Upper lobe of left lung (tissue), 6 donors: ENCODE measurements at regions not wholly inside any gene's neighbourhood (a gene's known extent, or its start where the extent isn't known, plus 50 kb on each side); places are given as distances from the start of the nearest gene placed in this dataset.

Experiments used
- ATAC-seq, 2 donors: fragments of 200-7000 bp; cut with Tn5 transposase; one replicate each; pipeline ENCODE4 v1.9.1; 2022; ENCODE audit warnings: mild to moderate bottlenecking in 2 of 2, moderate library complexity in 2 of 2; ENCODE audit not compliant: low FRiP score in 2 of 2
- DNase-seq, 2 donors: peaks; one replicate each; pipeline ENCODE4 v3.0.0-alpha.2; 2019 to 2020
- H3K27ac ChIP-seq, 4 donors: fragments of 200-600 bp; sonication (generic); one replicate each; pipeline ENCODE4 v1.5.1; 2016 to 2019
- H3K27me3 ChIP-seq, 4 donors: fragments of 200-600 bp; sonication (generic); one replicate each; pipeline ENCODE4 v1.5.1; 2017 to 2019
- H3K36me3 ChIP-seq, 4 donors: fragments of 200-600 bp; sonication (generic); one replicate each; pipeline ENCODE4 v1.5.1; 2016 to 2019
- H3K4me1 ChIP-seq, 4 donors: fragments of 200-600 bp; sonication (generic); one replicate each; pipeline ENCODE4 v1.5.1; 2018 to 2019
- H3K4me3 ChIP-seq, 4 donors: fragments of 200-600 bp; sonication (generic); one replicate each; pipeline ENCODE4 v1.5.1; 2017 to 2019; ENCODE audit warnings: mild to moderate bottlenecking in 2 of 4, moderate library complexity in 1 of 4
- H3K9me3 ChIP-seq, 4 donors: fragments of 200-600 bp; sonication (generic); one replicate each; pipeline ENCODE4 v1.5.1; 2018 to 2019
- EP300 ChIP-seq, 4 donors: sonication (generic); formaldehyde crosslinking; IDR thresholded peaks; one replicate each; pipeline ENCODE4 v1.5.1; 2017; ENCODE audit warnings: antibody characterized with exemption in 4 of 4, control low read depth in 2 of 4
- POLR2A ChIP-seq, 4 donors: fragments of 450-650 bp; IDR thresholded peaks; one replicate each; pipeline ENCODE4 v1.5.1; 2016 to 2017; ENCODE audit warnings: antibody characterized with exemption in 4 of 4, mild to moderate bottlenecking in 2 of 4
- POLR2AphosphoS5 ChIP-seq, 2 donors: sonication (generic); formaldehyde crosslinking; IDR thresholded peaks; one replicate each; pipeline ENCODE4 v1.5.1; 2017; ENCODE audit warnings: antibody characterized with exemption in 2 of 2
- WGBS, 2 donors: methylation state at CpG; one replicate each; pipeline ENCODE4 v1.1.5; 2017 to 2018; 5-methylcytosine and 5-hydroxymethylcytosine counted together
- TF ChIP-seq, protein P1 (sequence below), 6 experiments: fragments of 450-650 bp in 4 of 6; fragments of 200-600 bp in 2 of 6; sonication (generic) in 2 of 6; IDR thresholded peaks; one replicate each; pipeline ENCODE4 v1.5.1; 2016 to 2019; ENCODE audit warnings: antibody characterized with exemption in 6 of 6
- donor health status: DM: no; HTN: no; CAD: no; lungs with moderate emphysema.
- donor health status: DM: no; HTN: yes; CAD: no; lungs with severe emphysema.

DNA sequence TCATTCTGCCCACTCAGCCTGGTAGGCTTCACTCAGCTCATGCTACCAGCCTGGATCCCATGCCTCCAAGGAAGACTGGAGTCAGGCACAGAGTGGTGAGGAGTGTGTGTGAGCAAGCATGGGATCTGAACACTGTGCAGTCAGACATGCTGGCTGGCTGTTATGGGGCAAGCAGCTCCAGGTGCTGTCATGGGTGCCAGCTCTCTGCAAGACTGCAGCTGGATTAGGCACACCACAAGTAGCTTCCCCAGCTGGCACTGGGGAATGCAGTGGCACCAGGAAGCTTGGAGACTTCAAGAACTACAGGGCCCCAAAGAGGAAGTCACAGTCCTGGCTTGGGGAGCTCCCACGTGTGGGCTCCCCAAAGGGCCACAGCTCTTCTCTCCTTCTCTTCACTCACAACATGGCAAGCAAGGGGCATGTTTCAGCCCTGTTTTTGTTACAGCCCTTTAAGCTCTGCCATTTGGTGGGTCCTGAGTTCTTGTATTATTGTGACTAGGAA, 202.5 kb downstream of the VRK1 start:
- no peaks in the 10 kb centered on the region for H3K4me1 ChIP-seq
- WGBS, 2 donors: 27 to 40% methylated on average over 1 of the region's 1 CpG
- DNase-seq (no peak), ATAC-seq (no peak)
- no peak for TF ChIP-seq POLR2AphosphoS5 (IDR thresholded peaks at IDR 0.05)
- no peak for TF ChIP-seq EP300 (IDR thresholded peaks at IDR 0.05)
- TF ChIP-seq POLR2A (IDR thresholded peaks at IDR 0.05): no peak
- TF ChIP-seq, protein P1, sequence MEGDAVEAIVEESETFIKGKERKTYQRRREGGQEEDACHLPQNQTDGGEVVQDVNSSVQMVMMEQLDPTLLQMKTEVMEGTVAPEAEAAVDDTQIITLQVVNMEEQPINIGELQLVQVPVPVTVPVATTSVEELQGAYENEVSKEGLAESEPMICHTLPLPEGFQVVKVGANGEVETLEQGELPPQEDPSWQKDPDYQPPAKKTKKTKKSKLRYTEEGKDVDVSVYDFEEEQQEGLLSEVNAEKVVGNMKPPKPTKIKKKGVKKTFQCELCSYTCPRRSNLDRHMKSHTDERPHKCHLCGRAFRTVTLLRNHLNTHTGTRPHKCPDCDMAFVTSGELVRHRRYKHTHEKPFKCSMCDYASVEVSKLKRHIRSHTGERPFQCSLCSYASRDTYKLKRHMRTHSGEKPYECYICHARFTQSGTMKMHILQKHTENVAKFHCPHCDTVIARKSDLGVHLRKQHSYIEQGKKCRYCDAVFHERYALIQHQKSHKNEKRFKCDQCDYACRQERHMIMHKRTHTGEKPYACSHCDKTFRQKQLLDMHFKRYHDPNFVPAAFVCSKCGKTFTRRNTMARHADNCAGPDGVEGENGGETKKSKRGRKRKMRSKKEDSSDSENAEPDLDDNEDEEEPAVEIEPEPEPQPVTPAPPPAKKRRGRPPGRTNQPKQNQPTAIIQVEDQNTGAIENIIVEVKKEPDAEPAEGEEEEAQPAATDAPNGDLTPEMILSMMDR (IDR thresholded peaks at IDR 0.05): no peak
- no peak overlapping the region for H3K27ac ChIP-seq
- no peaks in the 10 kb centered on the region for H3K36me3 ChIP-seq
- no peak overlapping the region for H3K4me3 ChIP-seq
- H3K9me3 ChIP-seq: no peaks in the 10 kb centered on the region
- no peaks in the 10 kb centered on the region for H3K27me3 ChIP-seq

DNA sequence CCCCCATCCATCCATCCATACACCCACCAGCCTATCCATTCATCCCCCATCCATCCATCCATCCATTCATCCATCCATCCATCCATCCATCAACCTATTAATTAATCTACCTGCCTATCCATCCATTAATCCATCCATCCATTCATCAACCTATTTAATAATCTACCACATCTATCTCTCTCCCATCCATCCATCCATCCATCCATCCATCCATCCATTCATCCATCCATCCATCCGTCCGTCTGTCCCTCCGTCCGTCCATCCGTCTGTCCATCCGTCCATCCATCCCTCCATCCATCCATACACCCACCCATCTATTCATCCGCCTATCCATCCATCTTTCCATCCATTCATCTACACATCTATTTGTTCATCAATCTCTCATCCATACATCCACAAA, 205.3 kb downstream of the VRK1 start:
- no peak for ATAC-seq
- H3K9me3 ChIP-seq: no peaks in the 10 kb centered on the region
- no peaks in the 10 kb centered on the region for H3K27me3 ChIP-seq
- H3K4me3 ChIP-seq: no peak overlapping the region
- H3K27ac ChIP-seq: no peak overlapping the region
- TF ChIP-seq, protein P1 (IDR thresholded peaks at IDR 0.05): no peak
- no peak for TF ChIP-seq POLR2AphosphoS5 (IDR thresholded peaks at IDR 0.05)
- TF ChIP-seq POLR2A (IDR thresholded peaks at IDR 0.05): no peak
- TF ChIP-seq EP300 (IDR thresholded peaks at IDR 0.05): no peak
- H3K4me1 ChIP-seq: no peaks in the 10 kb centered on the region
- WGBS, 2 donors: 85 to 89% methylated on average over 7 of the region's 7 CpGs
- no peaks in the 10 kb centered on the region for H3K36me3 ChIP-seq
- DNase-seq: no peak

DNA sequence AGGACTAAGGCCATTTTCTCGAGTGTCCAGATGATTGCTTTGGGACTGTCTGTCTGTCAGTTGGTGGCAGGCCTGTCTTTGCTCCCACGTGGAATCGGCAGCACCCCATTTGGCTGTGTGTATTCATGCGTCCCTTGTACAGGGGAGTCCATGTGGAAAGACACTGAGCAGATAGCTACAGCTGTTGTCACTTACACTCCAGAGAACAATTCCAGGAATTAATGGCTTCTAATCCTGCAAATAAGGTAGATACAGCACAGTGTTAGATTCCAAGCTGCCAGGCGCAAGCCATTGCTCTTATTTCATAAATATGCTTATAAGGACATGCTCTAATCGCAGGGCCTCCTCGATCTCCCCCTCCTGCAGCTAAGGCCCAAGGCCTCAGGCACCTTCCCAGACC, 208.8 kb downstream of the VRK1 start:
- no peaks in the 10 kb centered on the region for H3K27me3 ChIP-seq
- no peak overlapping the region for H3K4me3 ChIP-seq
- no peaks in the 10 kb centered on the region for H3K9me3 ChIP-seq
- TF ChIP-seq, protein P1 (IDR thresholded peaks at IDR 0.05): no peak
- TF ChIP-seq POLR2A (IDR thresholded peaks at IDR 0.05) (no peak), POLR2AphosphoS5 (IDR thresholded peaks at IDR 0.05) (no peak), EP300 (IDR thresholded peaks at IDR 0.05) (no peak)
- 84 to 90% methylated on average over 7 of the region's 7 CpGs for WGBS, 2 donors
- ATAC-seq: no peak
- H3K27ac ChIP-seq: no peak overlapping the region
- no peaks in the 10 kb centered on the region for H3K36me3 ChIP-seq
- H3K4me1 ChIP-seq: no peaks in the 10 kb centered on the region
- no peak for DNase-seq

DNA sequence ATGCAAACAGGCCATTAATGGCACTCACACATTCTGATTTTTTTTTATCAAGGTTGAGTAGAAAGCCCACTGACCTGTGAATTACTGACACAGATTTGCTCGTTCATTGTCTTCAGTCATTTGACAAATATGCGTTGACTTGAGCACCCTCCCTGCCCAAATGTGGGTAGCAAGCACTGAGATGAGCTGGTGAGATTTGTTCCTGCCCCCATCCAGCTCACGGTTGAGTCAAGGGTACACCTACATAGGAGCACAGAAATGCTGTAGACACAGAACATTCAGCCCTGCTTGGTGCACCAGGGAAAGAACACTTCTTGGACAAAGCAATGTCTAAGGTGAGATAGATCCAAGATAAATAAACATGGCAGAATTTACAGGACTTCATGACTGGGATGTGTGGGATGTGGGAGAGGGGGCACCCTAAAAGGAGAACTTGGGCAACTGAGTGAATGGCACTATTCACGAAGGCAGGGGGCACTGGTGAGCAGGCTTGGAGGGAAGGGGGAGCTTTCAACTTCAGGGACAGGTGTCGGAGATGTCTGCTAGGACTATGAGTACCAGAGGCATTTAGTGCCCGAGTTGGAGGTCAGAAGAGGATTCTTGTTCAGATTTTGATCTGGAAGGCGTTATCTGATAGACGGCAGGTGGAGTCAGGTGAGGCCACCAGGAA, 213.4 kb downstream of the VRK1 start:
- H3K36me3 ChIP-seq: no peaks in the 10 kb centered on the region
- ATAC-seq (no peak), DNase-seq (no peak)
- H3K4me3 ChIP-seq: no peak overlapping the region
- H3K4me1 ChIP-seq: no peaks in the 10 kb centered on the region
- H3K27ac ChIP-seq: no peak overlapping the region
- WGBS, 2 donors: 55 to 57% methylated on average over 8 of the region's 8 CpGs
- TF ChIP-seq POLR2A (IDR thresholded peaks at IDR 0.05) (no peak), EP300 (IDR thresholded peaks at IDR 0.05) (no peak), POLR2AphosphoS5 (IDR thresholded peaks at IDR 0.05) (no peak)
- TF ChIP-seq, protein P1 (IDR thresholded peaks at IDR 0.05): no peak
- H3K9me3 ChIP-seq: no peaks in the 10 kb centered on the region
- H3K27me3 ChIP-seq: no peaks in the 10 kb centered on the region

DNA sequence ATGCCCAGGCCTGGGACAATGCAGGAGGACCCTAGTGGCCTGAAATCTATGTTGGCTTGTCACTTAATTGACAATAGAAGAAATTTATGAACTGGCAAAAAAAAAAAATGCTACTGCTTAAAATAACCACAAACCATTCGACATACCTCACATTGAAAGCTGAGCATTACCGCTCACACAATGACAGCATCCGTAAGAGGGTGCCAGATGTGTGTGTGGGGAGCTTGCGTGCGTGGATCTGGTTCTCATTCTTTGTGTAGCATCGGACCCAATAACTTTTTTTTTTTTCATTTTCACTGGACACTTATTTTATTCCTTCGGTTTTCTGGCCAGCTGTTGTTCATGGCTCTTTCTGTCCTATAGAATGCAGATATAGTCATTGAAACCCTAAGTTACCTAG, 216.7 kb downstream of the VRK1 start:
- no peak overlapping the region for H3K27ac ChIP-seq
- no peak for DNase-seq
- no peaks in the 10 kb centered on the region for H3K9me3 ChIP-seq
- H3K36me3 ChIP-seq: no peaks in the 10 kb centered on the region
- H3K4me1 ChIP-seq: no peaks in the 10 kb centered on the region
- 77% methylated on average over 7 of the region's 7 CpGs for WGBS, 2 donors
- no peak overlapping the region for H3K4me3 ChIP-seq
- no peaks in the 10 kb centered on the region for H3K27me3 ChIP-seq
- TF ChIP-seq EP300 (IDR thresholded peaks at IDR 0.05): no peak
- ATAC-seq: no peak
